Right lobe of liver (tissue), 6 donors: ENCODE measurements at regions not wholly inside any gene's neighbourhood (a gene's known extent, or its start where the extent isn't known, plus 50 kb on each side); places are given as distances from the start of the nearest gene placed in this dataset.

Source experiments
- ATAC-seq, 4 donors: fragments of 200-7000 bp; cut with Tn5 transposase; one replicate each; pipeline ENCODE4 v1.9.1; 2020; ENCODE audit warnings: mild to moderate bottlenecking in 4 of 4, moderate library complexity in 4 of 4
- DNase-seq, 3 donors: peaks; one replicate each; pipeline ENCODE4 v3.0.0-alpha.2; 2020
- H3K27ac ChIP-seq, 3 donors: fragments of 200-600 bp; one replicate each; pipeline ENCODE4 v1.8.0; 2022
- H3K27me3 ChIP-seq, 2 donors: fragments of 200-600 bp; one replicate each; pipeline ENCODE4 v1.8.0; 2022
- H3K36me3 ChIP-seq, 4 donors: fragments of 200-600 bp; sonication (generic) in 1 of 4; one replicate each; pipeline versions ENCODE4 v1.5.1 to v1.8.0; 2017 to 2022; ENCODE audit warnings: control low read depth in 1 of 4
- H3K4me1 ChIP-seq, 4 donors: fragments of 200-600 bp; sonication (generic) in 1 of 4; one replicate each; pipeline versions ENCODE4 v1.5.1 to v1.8.0; 2017 to 2022; ENCODE audit warnings: control low read depth in 1 of 4
- H3K4me3 ChIP-seq, 3 donors: fragments of 200-600 bp; one replicate each; pipeline ENCODE4 v1.8.0; 2022
- H3K9me3 ChIP-seq, 4 donors: fragments of 200-600 bp; sonication (generic) in 1 of 4; one replicate each; pipeline versions ENCODE4 v1.5.1 to v1.8.0; 2017 to 2022; ENCODE audit warnings: control low read depth in 1 of 4
- POLR2A ChIP-seq: fragments of 450-650 bp; IDR thresholded peaks from one replicate; pipeline ENCODE4 v1.6.1; 2017; ENCODE audit warnings: antibody characterized with exemption, mild to moderate bottlenecking
- whole genome bisulfite sequencing: methylation state at CpG from one replicate; pipeline ENCODE4 v1.1.6; 2018; ENCODE audit warnings: low coverage, low lambda C conversion rate; ENCODE audit not compliant: insufficient coverage; ENCODE audit errors: missing lambda C conversion rate; 5-methylcytosine and 5-hydroxymethylcytosine counted together
- intact Hi-C, 2 donors: fragments of 100-400 bp; cut with DNase I; formaldehyde crosslinking; loops; one replicate each; pipeline versions ENCODE4 v1.11.2 to v1.14.1; 2022
- TF ChIP-seq, protein P1 (sequence below), 4 donors: fragments of 200-600 bp in 3 of 4; fragments of 450-650 bp in 1 of 4; IDR thresholded peaks; one replicate each; pipeline versions ENCODE4 v1.5.1 to v1.8.0; 2016 to 2022; ENCODE audit warnings: antibody characterized with exemption in 4 of 4, mild to moderate bottlenecking in 2 of 4
- donor health status: DM: no; HTN: yes; CAD: no.
- donor health status: DM: no; HTN: no; CAD: no.
- donor health status: DM: no; HTN: no; CAD: no.
- donor health status: DM: no; HTN: yes; CAD: no.
- donor health status: DM: no; HTN: yes; CAD: no.

DNA sequence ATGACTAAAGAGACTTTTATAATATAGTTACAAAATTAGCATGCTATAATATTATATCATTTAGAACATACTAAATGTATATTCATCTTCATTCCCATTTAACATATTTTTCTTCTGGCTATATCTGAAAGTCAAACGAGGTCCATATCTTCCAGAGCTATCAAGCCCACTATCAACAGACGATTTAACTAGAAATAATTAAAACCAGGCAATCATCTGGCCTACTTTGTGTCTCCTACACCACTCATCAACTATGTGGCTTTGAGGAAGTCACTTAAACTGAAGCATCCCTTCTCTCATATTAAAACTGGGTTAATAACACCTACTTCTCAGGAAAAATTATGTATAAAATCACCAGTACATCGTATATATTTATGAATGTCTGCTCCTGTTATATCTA lies 1330.5 kb upstream of the PABPC4L start:
- no peaks in the 10 kb centered on the region for H3K4me1 ChIP-seq
- no peaks in the 10 kb centered on the region for H3K9me3 ChIP-seq
- no peaks in the 10 kb centered on the region for H3K27me3 ChIP-seq
- no peaks in the 10 kb centered on the region for H3K36me3 ChIP-seq
- DNase-seq (no peak), ATAC-seq (no peak)
- no peak overlapping the region for H3K27ac ChIP-seq
- H3K4me3 ChIP-seq, result no peak overlapping the region
- WGBS, result 15% methylated on average over 3 of the region's 3 CpGs
- intact Hi-C loops, result no loop called here
- TF ChIP-seq POLR2A, result no peak

DNA sequence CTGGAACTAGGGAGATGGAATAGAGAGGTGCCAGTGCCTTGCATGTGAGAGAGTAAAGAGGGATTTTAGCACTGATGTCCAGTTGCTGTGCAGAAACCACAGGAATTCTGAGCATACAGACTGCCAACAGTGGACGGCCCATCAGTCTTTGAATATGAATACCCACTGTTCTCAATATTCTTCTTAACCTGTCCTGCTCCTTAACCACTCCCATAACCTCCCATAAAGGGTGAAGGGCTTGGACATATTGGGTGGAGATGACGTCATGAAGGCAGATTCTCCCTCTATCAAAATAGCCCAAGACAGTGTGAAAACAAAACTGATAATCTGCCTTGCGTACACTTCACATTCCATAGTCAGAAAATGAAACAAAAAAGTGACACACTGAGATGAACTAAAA lies 1313.7 kb upstream of the PABPC4L start:
- Histone ChIP-seq H3K4me3 (no peak overlapping the region), H3K27me3 (no peaks in the 10 kb centered on the region), H3K9me3 (no peaks in the 10 kb centered on the region), H3K27ac (no peak overlapping the region), H3K36me3 (no peaks in the 10 kb centered on the region), H3K4me1 (no peaks in the 10 kb centered on the region)
- no peak for ATAC-seq
- intact Hi-C loops, result no loop called here
- TF ChIP-seq POLR2A, result no peak
- TF ChIP-seq, protein P1, sequence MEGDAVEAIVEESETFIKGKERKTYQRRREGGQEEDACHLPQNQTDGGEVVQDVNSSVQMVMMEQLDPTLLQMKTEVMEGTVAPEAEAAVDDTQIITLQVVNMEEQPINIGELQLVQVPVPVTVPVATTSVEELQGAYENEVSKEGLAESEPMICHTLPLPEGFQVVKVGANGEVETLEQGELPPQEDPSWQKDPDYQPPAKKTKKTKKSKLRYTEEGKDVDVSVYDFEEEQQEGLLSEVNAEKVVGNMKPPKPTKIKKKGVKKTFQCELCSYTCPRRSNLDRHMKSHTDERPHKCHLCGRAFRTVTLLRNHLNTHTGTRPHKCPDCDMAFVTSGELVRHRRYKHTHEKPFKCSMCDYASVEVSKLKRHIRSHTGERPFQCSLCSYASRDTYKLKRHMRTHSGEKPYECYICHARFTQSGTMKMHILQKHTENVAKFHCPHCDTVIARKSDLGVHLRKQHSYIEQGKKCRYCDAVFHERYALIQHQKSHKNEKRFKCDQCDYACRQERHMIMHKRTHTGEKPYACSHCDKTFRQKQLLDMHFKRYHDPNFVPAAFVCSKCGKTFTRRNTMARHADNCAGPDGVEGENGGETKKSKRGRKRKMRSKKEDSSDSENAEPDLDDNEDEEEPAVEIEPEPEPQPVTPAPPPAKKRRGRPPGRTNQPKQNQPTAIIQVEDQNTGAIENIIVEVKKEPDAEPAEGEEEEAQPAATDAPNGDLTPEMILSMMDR (IDR thresholded peaks at IDR 0.05), result no peak
- DNase-seq, result no peak
- WGBS, result 52% methylated on average over 3 of the region's 3 CpGs

- intact Hi-C loops, result no loop called here
- Histone ChIP-seq H3K4me1 (no peaks in the 10 kb centered on the region), H3K4me3 (no peak overlapping the region), H3K9me3 (no peaks in the 10 kb centered on the region), H3K36me3 (no peaks in the 10 kb centered on the region), H3K27me3 (no peaks in the 10 kb centered on the region), H3K27ac (no peak overlapping the region)
- DNase-seq (no peak), ATAC-seq (no peak)
- 36% methylated on average over 1 of the region's 1 CpG for WGBS
- no peak for TF ChIP-seq POLR2A
- TF ChIP-seq, protein P1 (IDR thresholded peaks at IDR 0.05), result no peak
Observed at GRCh38 chr4:135510582-135510981, 1309.0 kb upstream of the PABPC4L start.

DNA sequence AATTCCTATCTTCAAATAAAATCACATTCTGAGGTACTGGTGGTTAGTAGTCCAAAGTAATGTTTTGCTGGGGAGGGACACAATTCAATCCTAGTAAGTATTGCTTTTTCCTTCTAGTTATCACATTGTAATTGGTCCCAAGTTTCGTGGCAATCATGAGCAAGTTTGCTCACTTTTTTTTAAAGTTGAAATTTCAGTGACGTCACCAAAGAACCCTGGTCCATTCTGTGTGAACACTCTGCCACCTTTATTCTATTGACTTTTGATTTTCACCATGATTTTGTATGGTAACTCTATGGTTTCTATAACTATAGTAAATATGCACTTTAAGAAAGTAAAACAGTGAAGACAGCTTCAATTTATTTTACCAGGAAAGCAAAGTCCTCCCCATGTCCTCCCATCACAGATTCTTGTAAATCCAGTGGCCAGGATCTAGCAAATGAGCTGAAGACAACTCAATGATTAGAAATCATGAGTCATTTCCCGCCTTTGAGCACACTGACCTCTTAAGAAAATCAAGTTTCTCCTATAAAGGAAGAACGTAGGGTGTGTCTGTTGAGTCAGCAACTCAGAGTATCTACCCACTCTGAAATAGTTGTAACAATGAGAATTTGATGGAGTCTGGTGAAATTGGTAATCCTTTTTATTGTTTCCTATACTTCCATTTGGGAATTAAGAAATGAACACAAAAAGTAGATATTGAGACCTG lies 1306.6 kb upstream of the PABPC4L start:
- TF ChIP-seq POLR2A, result no peak
- TF ChIP-seq, protein P1 (IDR thresholded peaks at IDR 0.05), result no peak
- intact Hi-C loops, result no loop called here
- WGBS, result 32% methylated on average over 4 of the region's 4 CpGs
- no peak for DNase-seq
- Histone ChIP-seq H3K36me3 (no peaks in the 10 kb centered on the region), H3K4me1 (no peaks in the 10 kb centered on the region), H3K9me3 (no peaks in the 10 kb centered on the region), H3K27ac (no peak overlapping the region), H3K27me3 (no peaks in the 10 kb centered on the region), H3K4me3 (no peak overlapping the region)
- no peak for ATAC-seq

GRCh38 chr4:135497563-135498152 lies 1296.1 kb upstream of the PABPC4L start:
- H3K9me3 ChIP-seq, result no peaks in the 10 kb centered on the region
- no peak overlapping the region for H3K27ac ChIP-seq
- H3K27me3 ChIP-seq, result no peaks in the 10 kb centered on the region
- H3K36me3 ChIP-seq, result no peaks in the 10 kb centered on the region
- intact Hi-C loops, result no loop called here
- no peaks in the 10 kb centered on the region for H3K4me1 ChIP-seq
- no peak overlapping the region for H3K4me3 ChIP-seq
- 14% methylated on average over 1 of the region's 1 CpG for WGBS
- ATAC-seq, result no peak
- no peak for DNase-seq
- TF ChIP-seq POLR2A, result no peak
- TF ChIP-seq, protein P1 (IDR thresholded peaks at IDR 0.05), result no peak
